GM21515 (cell line): ENCODE measurements at regions not wholly inside any gene's neighbourhood (a gene's known extent, or its start where the extent isn't known, plus 50 kb on each side); places are given as distances from the start of the nearest gene placed in this dataset.
A peak's percentile ranks its signal among the peaks of the same experiment; 100 is the strongest.
"Not testable (repeated sequence)": the region's sequence is repeated elsewhere in the genome, so short reads cannot be mapped to it uniquely, and the experiment has no call there.

Experiments used
- ATAC-seq: cut with Tn5 transposase; IDR thresholded peaks from one replicate; pipeline ENCODE4 v1.9.1; 2021; ENCODE audit not compliant: unreplicated experiment

DNA sequence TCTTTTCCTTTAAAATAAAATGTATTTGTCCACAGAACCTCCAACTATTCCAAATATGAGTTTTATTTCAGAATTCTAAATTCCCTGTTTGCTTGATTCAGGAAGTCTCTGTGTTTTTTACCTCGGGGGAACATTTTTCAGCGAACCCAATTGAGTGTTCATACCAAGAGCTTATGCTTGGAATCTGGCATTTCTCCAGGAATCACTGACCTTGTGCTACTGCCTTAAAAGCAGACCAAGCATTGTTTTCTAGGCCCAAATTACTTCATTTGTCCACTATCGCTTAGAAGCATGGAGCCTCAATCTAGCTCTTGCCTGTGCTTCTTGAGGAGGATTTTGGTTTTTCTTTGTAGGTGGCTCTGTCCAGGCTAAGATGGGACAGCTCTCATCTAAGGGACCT, 59.4 kb downstream of the EBLN1 start:
- no peak for ATAC-seq

- ATAC-seq: no peak
These were observed 61.1 kb downstream of the EBLN1 start for GRCh38 chr10:22156750-22157149.

DNA sequence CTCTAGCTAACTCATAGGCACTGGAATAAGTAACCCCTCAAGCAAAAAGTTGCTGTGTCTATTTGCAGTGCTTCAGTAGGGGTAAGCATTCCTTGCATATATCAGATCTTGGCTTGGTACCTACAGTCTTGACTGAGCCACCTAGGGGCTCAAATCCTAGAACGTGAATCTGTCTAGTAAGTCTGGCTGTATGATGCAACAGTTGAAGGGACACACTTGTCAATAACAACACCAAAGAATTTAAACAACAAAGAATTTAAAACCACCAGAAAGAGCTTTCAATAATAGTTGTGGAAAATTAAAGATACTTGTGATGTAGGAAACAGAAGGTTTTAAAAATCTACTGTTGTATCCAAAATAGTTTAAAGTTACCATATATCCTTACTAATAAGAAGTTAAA, 65.4 kb downstream of the EBLN1 start:
- no peak for ATAC-seq

GRCh38 chr10:22150842-22151241, 67.0 kb downstream of the EBLN1 start:
- ATAC-seq: no peak

- no peak for ATAC-seq
These were observed 68.9 kb downstream of the EBLN1 start for GRCh38 chr10:22148961-22149360.

- ATAC-seq: not testable (repeated sequence)
These were observed 71.9 kb downstream of the EBLN1 start for GRCh38 chr10:22145873-22146272.

- ATAC-seq: no peak
These were observed 80.3 kb downstream of the EBLN1 start for GRCh38 chr10:22137542-22137941.

- no peak for ATAC-seq
These were observed 82.2 kb downstream of the EBLN1 start for GRCh38 chr10:22135591-22135990.

GRCh38 chr10:22133749-22134624, 83.8 kb downstream of the EBLN1 start:
- ATAC-seq: peak; percentile 86

DNA sequence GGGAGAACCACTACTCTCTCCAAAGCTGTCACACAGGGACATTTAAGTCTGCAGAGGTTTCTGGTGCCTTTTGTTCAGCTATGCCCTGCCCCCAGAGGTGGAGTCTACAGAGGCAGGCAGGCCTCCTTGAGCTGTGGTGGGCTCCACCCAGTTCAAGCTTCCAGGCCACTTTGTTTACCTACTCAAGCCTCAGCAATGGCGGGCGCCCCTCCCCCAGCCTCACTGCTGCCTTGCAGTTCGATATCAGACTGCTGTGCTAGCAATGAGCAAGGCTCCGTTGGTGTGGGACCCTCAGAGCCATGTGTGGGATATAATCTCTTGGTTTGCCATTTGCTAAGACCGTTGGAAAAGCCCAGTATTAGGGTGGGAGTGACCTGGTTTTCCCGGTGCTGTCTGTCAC, 87.0 kb downstream of the EBLN1 start:
- ATAC-seq: not testable (repeated sequence)

DNA sequence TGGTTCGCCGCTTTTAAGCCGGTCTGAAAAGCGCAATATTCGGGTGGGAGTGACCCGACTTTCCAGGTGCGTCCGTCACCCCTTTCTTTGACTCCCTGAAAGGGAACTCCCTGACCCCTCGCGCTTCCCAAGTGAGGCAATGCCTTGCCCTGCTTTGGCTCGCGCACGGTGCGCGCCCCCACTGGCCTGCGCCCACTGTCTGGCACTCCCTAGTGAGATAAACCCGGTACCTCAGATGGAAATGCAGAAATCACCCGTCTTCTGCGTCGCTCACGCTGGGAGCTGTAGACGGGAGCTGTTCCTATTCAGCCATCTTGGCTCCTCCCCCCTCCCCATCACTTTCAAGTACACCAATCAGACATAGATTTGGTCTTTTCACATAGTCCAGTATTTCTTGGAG, 88.2 kb downstream of the EBLN1 start:
- ATAC-seq: not testable (repeated sequence)

- not testable (repeated sequence) for ATAC-seq
These were observed 96.6 kb downstream of the EBLN1 start for GRCh38 chr10:22121181-22121580.

DNA sequence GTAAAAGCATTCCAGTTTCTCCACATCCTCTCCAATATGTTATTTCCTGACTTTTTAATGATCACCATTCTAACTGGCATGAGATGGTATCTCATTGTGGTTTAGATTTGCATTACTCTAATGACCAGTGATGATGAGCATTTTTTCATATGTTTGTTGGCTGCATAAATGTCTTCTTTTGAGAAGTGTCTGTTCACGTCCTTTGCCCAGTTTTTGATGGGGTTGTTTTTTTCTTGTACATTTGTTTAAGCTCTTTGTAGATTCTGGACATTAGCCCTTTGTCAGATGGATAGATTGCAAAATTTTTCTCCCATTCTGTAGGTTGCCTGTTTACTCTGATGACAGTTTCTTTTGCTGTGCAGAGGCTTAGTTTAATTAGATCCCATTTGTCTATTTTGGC, 97.7 kb downstream of the EBLN1 start:
- ATAC-seq: not testable (repeated sequence)

DNA sequence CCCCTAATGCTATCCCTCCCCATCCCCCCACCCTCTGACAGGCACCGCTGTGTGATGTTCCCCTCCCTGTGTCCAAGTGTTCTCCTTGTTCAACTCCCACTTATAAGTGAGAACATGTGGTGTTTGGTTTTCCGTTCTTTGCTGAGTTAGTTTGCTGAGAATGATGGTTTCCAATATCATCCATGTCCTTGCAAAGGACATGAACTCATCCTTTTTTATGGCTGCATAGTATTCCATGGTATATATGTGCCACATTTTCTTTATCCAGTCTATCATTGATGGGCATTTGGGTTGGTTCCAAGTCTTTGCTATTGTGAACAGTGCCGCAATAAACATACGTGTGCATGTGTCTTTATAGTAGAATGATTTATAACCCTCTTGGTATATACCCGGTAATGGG, 98.2 kb downstream of the EBLN1 start:
- not testable (repeated sequence) for ATAC-seq

- no peak for ATAC-seq
These were observed 106.1 kb downstream of the EBLN1 start for GRCh38 chr10:22111705-22112104.

DNA sequence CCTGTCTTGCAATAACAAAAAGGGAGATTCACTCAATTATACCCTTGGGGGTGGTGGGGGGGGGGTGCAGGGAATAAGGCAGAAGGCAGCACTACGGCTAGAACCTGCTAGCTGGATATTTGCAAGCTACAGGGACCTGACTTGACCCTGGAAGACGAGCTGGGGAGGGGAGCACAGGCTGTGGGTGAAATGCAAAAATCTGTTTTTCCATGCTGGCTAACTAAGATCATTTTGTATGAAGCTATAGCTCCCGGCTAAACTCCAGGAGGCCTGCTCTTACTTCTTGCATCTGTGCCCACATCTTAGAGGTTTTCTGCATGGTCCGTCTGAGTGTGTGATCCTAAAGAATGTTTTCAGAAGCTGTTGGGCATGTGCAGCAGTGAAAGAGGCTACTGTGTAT, 106.6 kb downstream of the EBLN1 start:
- no peak for ATAC-seq

- ATAC-seq: no peak
These were observed 107.1 kb downstream of the EBLN1 start for GRCh38 chr10:22110761-22111160.

GRCh38 chr10:22105270-22105669, 101.7 kb upstream of the DNAJC1 start:
- no peak for ATAC-seq

- ATAC-seq: no peak
These were observed 100.4 kb upstream of the DNAJC1 start for GRCh38 chr10:22103701-22104470.

- ATAC-seq: no peak
These were observed 94.2 kb upstream of the DNAJC1 start for GRCh38 chr10:22097696-22098095.

GRCh38 chr10:22091260-22091659, 87.7 kb upstream of the DNAJC1 start:
- not testable (repeated sequence) for ATAC-seq

- ATAC-seq: no peak
These were observed 83.8 kb upstream of the DNAJC1 start for GRCh38 chr10:22087402-22087738.
